DOHH2 (cell line): ENCODE measurements at regions not wholly inside any gene's neighbourhood (a gene's known extent, or its start where the extent isn't known, plus 50 kb on each side); places are given as distances from the start of the nearest gene placed in this dataset.

Source experiments
- H3F3A ChIP-seq: fragments of 200-600 bp; sonication (generic), shearing (Covaris generic); 2 replicates; pipeline ENCODE4 v1.6.0; 2016; ENCODE audit warnings: antibody characterized with exemption, mild to moderate bottlenecking; ENCODE audit not compliant: control insufficient read depth, insufficient read depth
- H3K27ac ChIP-seq: fragments of 200-600 bp; sonication (generic); 2 replicates; pipeline ENCODE4 v1.5.1; 2014; ENCODE audit warnings: low read depth, mild to moderate bottlenecking, low read length, moderate library complexity
- H3K27me3 ChIP-seq: fragments of 200-600 bp; sonication (generic); 2 replicates; pipeline ENCODE4 v1.6.1; 2014; ENCODE audit warnings: mild to moderate bottlenecking, low read length, mixed read lengths; ENCODE audit not compliant: control insufficient read depth
- H3K36me3 ChIP-seq: fragments of 200-600 bp; sonication (generic); 2 replicates; pipeline ENCODE4 v1.6.1; 2014; ENCODE audit warnings: mild to moderate bottlenecking, low read length, moderate library complexity, mixed read lengths; ENCODE audit not compliant: control insufficient read depth
- H3K4me1 ChIP-seq: fragments of 200-600 bp; sonication (generic); 2 replicates; pipeline ENCODE4 v1.6.1; 2014; ENCODE audit warnings: mild to moderate bottlenecking, low read length, mixed read lengths; ENCODE audit not compliant: control insufficient read depth
- H3K4me2 ChIP-seq: fragments of 200-600 bp; sonication (generic); 2 replicates; pipeline ENCODE4 v1.6.0; 2014; ENCODE audit warnings: mild to moderate bottlenecking, low read length, moderate library complexity
- H3K4me3 ChIP-seq: fragments of 200-600 bp; sonication (generic); 2 replicates; pipeline ENCODE4 v1.5.1; 2014; ENCODE audit warnings: mild to moderate bottlenecking, low read length, mixed read lengths
- H3K79me2 ChIP-seq: fragments of 200-600 bp; sonication (generic); 2 replicates; pipeline ENCODE4 v1.6.1; 2014; ENCODE audit warnings: mild to moderate bottlenecking, low read length, mixed read lengths; ENCODE audit not compliant: control insufficient read depth
- H3K9me2 ChIP-seq: fragments of 200-600 bp; sonication (generic); replicated peaks from 2 replicates; pipeline ENCODE4 v1.6.1; 2014; ENCODE audit warnings: mild to moderate bottlenecking, low read length, mixed read lengths; ENCODE audit not compliant: control insufficient read depth
- H3K9me3 ChIP-seq: fragments of 200-600 bp; sonication (generic); 2 replicates; pipeline ENCODE4 v1.6.1; 2014; ENCODE audit warnings: antibody characterized with exemption, low read length, mixed read lengths; ENCODE audit not compliant: control insufficient read depth, insufficient read depth
- H4K20me1 ChIP-seq: fragments of 200-600 bp; sonication (generic); 2 replicates; pipeline ENCODE4 v1.6.0; 2014; ENCODE audit warnings: low read depth, mild to moderate bottlenecking, antibody characterized with exemption, low read length, moderate library complexity; ENCODE audit not compliant: control insufficient read depth, insufficient read depth
- CTCF ChIP-seq: fragments of 200-600 bp; sonication (generic); IDR thresholded peaks from one replicate; pipeline ENCODE4 v1.5.1; 2014; ENCODE audit warnings: antibody characterized with exemption, mild to moderate bottlenecking, low read depth, low read length; ENCODE audit not compliant: poor library complexity, severe bottlenecking
- EZH2phosphoT487 ChIP-seq: fragments of 200-600 bp; sonication (generic); IDR thresholded peaks from 2 replicates; pipeline ENCODE4 v1.6.1; 2017; ENCODE audit warnings: borderline replicate concordance, mild to moderate bottlenecking, antibody characterized with exemption, low read length, moderate library complexity, mixed read lengths

- Histone ChIP-seq H3K9me2 (no peaks in the 10 kb centered on the region), H3K4me2 (no peak overlapping the region), H3K36me3 (no peaks in the 10 kb centered on the region), H3K79me2 (no peaks in the 10 kb centered on the region), H4K20me1 (no peaks in the 10 kb centered on the region), H3K27ac (no peak overlapping the region), H3K4me3 (no peak overlapping the region), H3F3A (no peaks in the 10 kb centered on the region), H3K27me3 (0 out of 2 replicates have a peak, but pooled peaks cover 4% of the 10 kb centered on the region), H3K9me3 (no peaks in the 10 kb centered on the region), H3K4me1 (no peaks in the 10 kb centered on the region)
- TF ChIP-seq EZH2phosphoT487 (no peak), CTCF (no peak)
These were observed 270.0 kb upstream of the MARCKS start for GRCh38 chr6:113587078-113587699.

GRCh38 chr6:113588646-113589045 is 268.5 kb upstream of the MARCKS start:
- H3K4me2 ChIP-seq = no peak overlapping the region
- H3K4me3 ChIP-seq = no peak overlapping the region
- no peaks in the 10 kb centered on the region for H3K79me2 ChIP-seq
- H4K20me1 ChIP-seq = no peaks in the 10 kb centered on the region
- no peaks in the 10 kb centered on the region for H3F3A ChIP-seq
- H3K9me3 ChIP-seq = no peaks in the 10 kb centered on the region
- 0 out of 2 replicates have a peak, but pooled peaks cover 4% of the 10 kb centered on the region for H3K27me3 ChIP-seq
- H3K4me1 ChIP-seq = peaks cover 6% of the 10 kb centered on the region
- no peaks in the 10 kb centered on the region for H3K36me3 ChIP-seq
- H3K9me2 ChIP-seq = no peaks in the 10 kb centered on the region
- TF ChIP-seq EZH2phosphoT487 (no peak), CTCF (no peak)
- no peak overlapping the region for H3K27ac ChIP-seq

- H3K27me3 ChIP-seq = 0 out of 2 replicates have a peak, but pooled peaks cover 4% of the 10 kb centered on the region
- no peaks in the 10 kb centered on the region for H3K9me2 ChIP-seq
- no peak overlapping the region for H3K4me3 ChIP-seq
- H3K4me2 ChIP-seq = no peak overlapping the region
- no peaks in the 10 kb centered on the region for H4K20me1 ChIP-seq
- TF ChIP-seq CTCF (no peak), EZH2phosphoT487 (no peak)
- H3K36me3 ChIP-seq = no peaks in the 10 kb centered on the region
- no peaks in the 10 kb centered on the region for H3K9me3 ChIP-seq
- H3K79me2 ChIP-seq = no peaks in the 10 kb centered on the region
- no peak overlapping the region for H3K27ac ChIP-seq
- H3F3A ChIP-seq = no peaks in the 10 kb centered on the region
- H3K4me1 ChIP-seq = peaks cover 6% of the 10 kb centered on the region
These were observed 265.0 kb upstream of the MARCKS start for GRCh38 chr6:113591896-113592827.
